Kidney epithelial cell (primary cell): ENCODE measurements at regions not wholly inside any gene's neighbourhood (a gene's known extent, or its start where the extent isn't known, plus 50 kb on each side); places are given as distances from the start of the nearest gene placed in this dataset.

ENCODE experiments used
- DNase-seq: peaks from one replicate; pipeline ENCODE4 v3.0.0-alpha.2; 2010; ENCODE audit warnings: low read depth
- H3K27me3 ChIP-seq: 2 replicates; pipeline ENCODE4 v1.6.0; 2011; ENCODE audit warnings: low read length; ENCODE audit not compliant: control insufficient read depth, insufficient read depth
- H3K36me3 ChIP-seq: 2 replicates; pipeline ENCODE4 v1.5.1; 2011; ENCODE audit warnings: low read length; ENCODE audit not compliant: control insufficient read depth, insufficient read depth
- H3K4me3 ChIP-seq: 2 replicates; pipeline ENCODE4 v1.5.1; 2011; ENCODE audit warnings: low read depth, mild to moderate bottlenecking, control low read depth, low read length
- CTCF ChIP-seq: IDR thresholded peaks from 2 replicates; pipeline ENCODE4 v1.5.1; 2011; ENCODE audit warnings: mild to moderate bottlenecking, moderate library complexity, low read length, control low read depth, inconsistent platforms; ENCODE audit not compliant: insufficient read depth, poor library complexity, severe bottlenecking

- peak; percentile 74 for DNase-seq
- Histone ChIP-seq H3K27me3 (no peaks in the 10 kb centered on the region), H3K36me3 (no peaks in the 10 kb centered on the region), H3K4me3 (no peak overlapping the region)
- no peak for TF ChIP-seq CTCF
Observed at GRCh38 chr18:75489493-75490190, 62.1 kb upstream of the SMIM21 start.

GRCh38 chr18:75483662-75484061 lies 56.2 kb upstream of the SMIM21 start:
- Histone ChIP-seq H3K4me3 (no peak overlapping the region), H3K27me3 (no peaks in the 10 kb centered on the region), H3K36me3 (no peaks in the 10 kb centered on the region)
- TF ChIP-seq CTCF: no peak
- DNase-seq: no peak

DNA sequence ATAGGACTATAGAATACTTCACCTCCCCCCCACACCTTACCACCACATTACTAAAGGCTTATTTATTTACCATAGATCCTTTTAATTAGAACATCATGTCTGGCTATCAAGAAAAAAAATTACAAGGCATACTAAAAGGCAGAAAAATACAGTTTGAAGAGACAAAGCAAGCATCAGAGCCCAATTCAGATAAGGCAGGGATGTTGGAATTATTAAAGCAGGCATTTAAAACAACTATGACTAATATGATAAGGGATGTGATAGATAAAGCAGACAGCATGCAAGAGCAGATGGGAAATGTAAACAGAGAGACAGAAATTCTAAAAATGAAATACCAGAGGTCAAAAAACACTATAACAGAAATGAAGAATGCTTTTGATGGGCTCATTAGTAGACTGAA lies 55.4 kb upstream of the SMIM21 start:
- H3K4me3 ChIP-seq: no peak overlapping the region
- no peak for TF ChIP-seq CTCF
- no peaks in the 10 kb centered on the region for H3K27me3 ChIP-seq
- no peaks in the 10 kb centered on the region for H3K36me3 ChIP-seq
- no peak for DNase-seq

DNA sequence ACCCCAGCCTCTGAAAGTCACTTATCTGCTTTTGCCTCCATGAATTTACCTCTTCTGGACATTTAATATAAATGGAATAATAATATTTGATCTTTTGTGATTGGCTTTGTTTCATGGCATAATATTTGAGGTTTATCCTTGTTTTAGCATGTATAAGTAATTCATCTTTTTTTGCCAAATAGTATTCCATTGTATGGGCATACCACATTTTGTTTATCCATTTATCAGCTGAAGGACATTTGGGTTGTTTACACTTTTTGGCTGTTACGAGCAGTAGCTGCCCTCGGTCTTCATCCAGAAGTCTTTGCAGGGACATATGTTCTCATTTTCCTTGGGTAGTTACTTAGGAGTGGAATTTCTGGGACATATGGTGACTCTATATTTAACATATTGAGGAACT lies 53.0 kb upstream of the SMIM21 start:
- Histone ChIP-seq H3K4me3 (no peak overlapping the region), H3K36me3 (no peaks in the 10 kb centered on the region), H3K27me3 (no peaks in the 10 kb centered on the region)
- TF ChIP-seq CTCF: no peak
- no peak for DNase-seq

GRCh38 chr18:75478996-75479880 lies 51.7 kb upstream of the SMIM21 start:
- DNase-seq: no peak
- Histone ChIP-seq H3K4me3 (no peak overlapping the region), H3K27me3 (no peaks in the 10 kb centered on the region), H3K36me3 (no peaks in the 10 kb centered on the region)
- peak; percentile 66 for TF ChIP-seq CTCF
